ENCODE measurements at regions not wholly inside any gene's neighbourhood (a gene's known extent, or its start where the extent isn't known, plus 50 kb on each side); places are given as distances from the start of the nearest gene placed in this dataset.

- no peak for TF ChIP-seq REST (IDR thresholded peaks at IDR 0.05; ENCODE audit: low read depth)
- no peak for TF ChIP-seq ZBTB7A (IDR thresholded peaks at IDR 0.05; ENCODE audit: low read depth)
- TF ChIP-seq CEBPB (IDR thresholded peaks at IDR 0.05) = no peak
- TF ChIP-seq TAF1 (IDR thresholded peaks at IDR 0.05; ENCODE audit: low read depth) = no peak
- TF ChIP-seq, protein P1, sequence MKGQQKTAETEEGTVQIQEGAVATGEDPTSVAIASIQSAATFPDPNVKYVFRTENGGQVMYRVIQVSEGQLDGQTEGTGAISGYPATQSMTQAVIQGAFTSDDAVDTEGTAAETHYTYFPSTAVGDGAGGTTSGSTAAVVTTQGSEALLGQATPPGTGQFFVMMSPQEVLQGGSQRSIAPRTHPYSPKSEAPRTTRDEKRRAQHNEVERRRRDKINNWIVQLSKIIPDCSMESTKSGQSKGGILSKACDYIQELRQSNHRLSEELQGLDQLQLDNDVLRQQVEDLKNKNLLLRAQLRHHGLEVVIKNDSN (IDR thresholded peaks at IDR 0.05) = no peak
- TF ChIP-seq TEAD4 (IDR thresholded peaks at IDR 0.05) = no peak
- TF ChIP-seq RAD21 (IDR thresholded peaks at IDR 0.05; ENCODE audit: low read depth) = no peak
These were observed 83.6 kb upstream of the TMEM72 start for GRCh38 chr10:44827431-44828006.
